Stromal cell of bone marrow (primary cell): ENCODE measurements at regions not wholly inside any gene's neighbourhood (a gene's known extent, or its start where the extent isn't known, plus 50 kb on each side); places are given as distances from the start of the nearest gene placed in this dataset.
"Not testable (repeated sequence)": the region's sequence is repeated elsewhere in the genome, so short reads cannot be mapped to it uniquely, and the experiment has no call there.

Experiments
- DNase-seq: peaks from one replicate; pipeline ENCODE4 v3.0.0-alpha.2; 2012; ENCODE audit warnings: low read depth

DNA sequence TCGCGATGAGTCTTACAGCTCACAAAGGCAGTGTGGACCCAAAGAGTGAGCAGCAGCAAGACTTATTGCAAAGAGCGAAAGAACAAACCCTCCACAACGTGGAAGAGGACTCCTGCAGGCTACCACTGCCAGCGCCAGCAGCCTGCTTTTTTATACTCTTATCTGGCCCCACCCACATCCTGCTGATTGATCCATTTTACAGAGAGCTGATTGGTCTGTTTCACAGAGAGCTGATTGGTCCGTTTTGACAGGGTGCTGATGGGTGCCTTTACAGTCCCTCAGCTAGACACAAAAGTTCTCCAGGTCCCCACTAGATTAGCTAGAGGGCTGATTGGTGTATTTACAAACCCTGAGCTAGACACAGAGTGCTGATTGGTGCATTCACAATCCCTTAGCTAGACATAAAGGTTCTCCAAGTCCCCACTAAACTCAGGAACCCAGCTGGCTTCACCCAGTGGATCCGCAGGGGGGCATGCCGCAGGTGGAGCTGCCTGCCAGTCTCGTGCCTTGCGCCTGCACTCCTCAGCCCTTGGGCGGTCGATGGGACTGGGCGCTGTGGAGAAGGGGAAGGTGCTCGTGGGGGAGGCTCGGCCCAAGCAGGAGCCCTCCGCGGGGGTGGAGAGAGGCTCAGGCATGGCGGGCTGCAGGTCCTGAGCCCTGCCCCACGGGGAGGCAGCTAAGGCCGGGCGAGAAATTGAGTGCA is 75.7 kb downstream of the QDPR start:
- not testable (repeated sequence) for DNase-seq

DNA sequence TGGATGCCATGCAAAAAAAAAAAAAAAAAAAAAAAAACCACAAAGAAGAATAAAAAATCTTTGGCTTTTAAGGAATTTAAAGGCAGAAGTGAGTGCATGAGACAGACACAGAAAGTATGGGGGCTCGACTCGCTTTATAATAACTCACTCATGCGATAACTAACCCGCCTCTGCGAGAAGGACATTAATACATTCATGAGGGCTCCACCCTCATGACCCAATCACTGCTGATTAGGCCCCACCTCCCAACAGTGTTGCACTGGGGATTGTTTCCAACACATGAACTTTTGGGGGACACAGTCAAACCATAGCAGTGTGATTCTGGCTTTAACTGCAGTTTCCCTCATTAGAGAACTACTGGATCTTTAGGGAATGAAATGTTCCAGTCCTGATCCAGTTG is 78.1 kb downstream of the QDPR start:
- DNase-seq, result no peak

DNA sequence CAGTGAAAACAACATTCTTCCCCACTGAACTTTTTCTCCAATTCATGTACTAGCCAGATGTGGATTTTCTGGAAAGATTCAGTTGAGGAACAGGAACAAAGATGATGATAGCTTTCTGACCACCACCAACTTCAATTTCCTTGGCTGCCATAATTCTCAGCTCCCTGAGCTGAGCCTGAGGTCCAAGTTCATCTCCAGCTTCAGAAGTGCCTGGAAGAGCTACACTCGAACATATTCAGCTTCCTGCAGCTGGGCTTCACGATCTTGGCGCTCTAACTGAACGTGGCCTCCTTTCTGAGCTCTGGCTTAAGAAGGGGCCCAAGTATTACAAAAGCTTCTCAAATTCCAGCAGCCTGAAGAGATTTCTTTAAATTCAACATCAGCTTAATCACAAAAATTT is 83.9 kb downstream of the QDPR start:
- DNase-seq, result no peak

DNA sequence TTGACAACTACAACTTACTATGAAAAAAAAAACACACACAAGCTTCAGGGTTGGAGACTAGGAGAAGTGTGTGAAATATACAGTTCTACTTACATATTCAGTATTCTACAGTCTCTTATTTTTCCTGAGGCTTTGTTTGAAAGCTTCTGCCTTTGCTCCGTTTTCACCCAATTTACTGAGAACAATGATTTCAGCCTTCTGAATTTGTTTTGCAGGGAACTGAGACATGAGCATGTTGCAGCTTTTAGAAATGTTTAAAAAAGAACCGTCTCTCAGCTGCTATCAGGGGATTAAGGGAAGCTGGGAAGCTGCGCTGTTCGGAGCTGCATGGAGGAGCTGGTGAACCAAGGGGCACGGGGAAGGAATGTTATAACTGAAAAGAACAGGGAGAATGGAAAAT is 85.7 kb downstream of the QDPR start:
- DNase-seq, result no peak

DNA sequence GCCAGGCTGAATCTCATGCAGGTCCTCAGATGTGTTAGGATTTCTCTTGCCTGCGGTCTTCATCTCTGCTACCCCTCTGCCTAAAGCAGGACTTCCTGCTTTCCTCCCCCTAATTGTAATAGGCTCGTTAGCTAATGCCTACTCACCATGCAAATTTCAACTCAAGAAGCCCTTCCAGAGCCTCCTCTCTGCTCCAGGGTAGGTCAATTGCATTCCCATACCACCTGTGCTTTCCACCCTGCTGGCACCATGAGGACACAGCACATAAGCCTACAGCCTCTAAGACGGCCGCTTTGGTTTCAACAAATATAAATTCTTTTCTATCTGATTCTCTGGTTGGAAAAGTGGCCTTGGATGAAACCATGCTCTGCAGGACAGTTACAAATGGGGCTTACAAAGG is 93.9 kb downstream of the QDPR start:
- no peak for DNase-seq

DNA sequence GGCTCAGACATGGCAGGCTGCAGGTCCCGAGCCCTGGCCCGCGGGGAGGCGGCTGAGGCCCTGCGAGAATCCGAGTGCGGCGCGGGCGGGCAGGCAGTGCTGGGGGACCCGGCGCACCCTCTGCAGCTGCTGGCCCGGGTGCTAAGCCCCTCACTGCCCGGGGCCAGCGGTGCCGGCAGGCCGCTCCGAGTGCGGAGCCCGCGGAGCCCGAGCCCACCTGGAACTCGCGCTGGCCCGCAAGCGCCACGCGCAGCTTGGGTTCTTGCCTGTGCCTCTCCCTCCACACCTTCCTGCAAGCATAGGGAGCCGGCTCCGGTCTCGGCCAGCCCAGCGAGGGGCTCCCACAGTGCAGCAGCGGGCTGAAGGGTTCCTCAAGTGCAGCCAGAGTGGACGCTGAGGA is 97.5 kb downstream of the QDPR start:
- no peak for DNase-seq

DNA sequence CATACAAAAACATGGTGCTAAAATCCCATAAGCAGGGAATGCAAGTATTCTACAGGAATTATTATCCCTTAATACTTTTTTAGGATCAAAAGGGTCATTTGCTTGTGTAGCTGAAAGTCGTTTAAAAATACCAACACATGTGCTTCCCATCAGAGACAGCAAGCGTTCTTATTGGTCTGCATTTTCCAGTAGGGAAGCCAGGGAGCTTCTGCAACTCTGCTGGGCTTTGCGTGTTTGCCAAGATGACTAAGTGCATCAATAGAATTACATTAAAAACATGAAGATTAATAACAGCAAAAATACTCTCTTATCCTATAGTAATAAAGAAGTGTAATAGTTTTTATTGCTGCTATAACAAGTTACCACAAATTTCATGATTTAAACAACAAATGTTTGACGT is 111.2 kb downstream of the QDPR start:
- peak; percentile 9 for DNase-seq

DNA sequence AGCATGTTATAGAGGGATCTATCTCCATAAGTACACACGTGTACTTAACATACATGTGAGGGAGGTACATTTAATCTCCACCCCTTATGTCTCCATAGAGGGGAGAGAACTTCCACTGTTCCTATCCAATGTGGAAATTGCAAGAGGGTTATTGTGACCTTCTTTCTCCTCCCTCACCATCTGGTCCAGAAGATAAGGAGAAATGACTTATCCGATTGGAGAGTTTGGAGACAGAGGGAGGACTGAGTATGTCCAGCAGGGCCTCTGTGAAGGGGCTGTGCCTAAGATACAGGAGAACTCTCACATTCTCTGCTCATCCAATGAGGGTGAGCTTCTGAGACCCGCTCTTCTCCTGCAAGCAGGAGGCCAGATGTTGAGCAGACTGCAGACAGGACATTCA is 113.1 kb downstream of the QDPR start:
- no peak for DNase-seq

DNA sequence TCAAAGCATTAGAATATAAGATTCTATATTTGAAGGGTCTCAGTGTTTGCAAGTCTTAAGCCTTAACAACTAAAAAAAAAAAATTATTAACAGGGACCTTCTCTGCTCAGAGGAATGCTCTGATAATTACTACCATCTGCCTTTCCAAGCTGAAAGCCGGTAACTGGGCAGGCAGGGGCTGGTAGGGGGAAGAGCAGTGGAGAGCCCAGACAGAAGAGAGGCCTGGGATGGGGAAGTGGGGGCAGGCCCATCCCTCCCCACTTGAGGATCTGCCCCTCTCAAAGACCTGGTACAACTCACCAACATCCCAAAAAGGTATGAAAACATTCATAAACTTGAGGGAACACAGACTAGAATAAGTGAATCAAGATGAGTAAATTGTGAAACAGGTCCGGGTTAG is 113.9 kb downstream of the QDPR start:
- DNase-seq, result no peak

DNA sequence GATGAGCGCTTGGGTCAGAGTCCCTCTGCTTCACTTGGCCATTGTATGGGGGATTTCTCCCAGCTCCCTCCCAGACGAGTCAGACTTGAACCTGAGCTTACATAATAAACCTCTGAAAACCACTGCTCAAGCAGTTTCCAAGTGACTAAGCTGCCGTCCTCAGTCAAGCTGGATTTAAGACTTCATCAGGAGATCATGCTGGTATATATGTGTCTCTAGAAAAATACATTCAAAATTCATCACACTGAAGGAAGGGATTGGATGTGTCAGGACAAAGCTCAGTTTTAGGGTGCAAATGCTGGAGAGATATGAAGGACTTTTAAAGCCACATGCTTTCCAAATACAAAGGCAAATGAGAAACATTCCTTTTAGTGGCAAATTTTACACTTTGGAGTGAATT is 114.3 kb downstream of the QDPR start:
- no peak for DNase-seq

DNA sequence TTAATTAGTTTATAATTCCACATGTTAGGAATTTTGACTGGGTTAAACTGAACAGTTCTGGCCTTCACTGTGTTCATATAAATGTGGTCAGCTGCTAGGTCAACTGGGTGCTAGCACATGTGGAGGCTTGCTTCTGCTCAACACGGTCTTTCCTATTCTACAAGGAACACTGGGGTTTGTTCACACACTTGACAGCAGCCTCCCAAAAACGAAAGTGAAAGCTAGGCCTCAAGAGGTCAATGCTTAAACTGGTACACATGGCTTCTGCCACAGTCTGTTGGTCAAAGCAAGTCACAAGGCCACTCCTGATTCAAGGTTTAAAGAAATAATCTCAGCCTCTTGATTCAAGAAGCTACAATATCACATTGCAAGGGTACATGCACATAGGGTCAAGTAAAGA is 126.5 kb downstream of the QDPR start:
- no peak for DNase-seq

DNA sequence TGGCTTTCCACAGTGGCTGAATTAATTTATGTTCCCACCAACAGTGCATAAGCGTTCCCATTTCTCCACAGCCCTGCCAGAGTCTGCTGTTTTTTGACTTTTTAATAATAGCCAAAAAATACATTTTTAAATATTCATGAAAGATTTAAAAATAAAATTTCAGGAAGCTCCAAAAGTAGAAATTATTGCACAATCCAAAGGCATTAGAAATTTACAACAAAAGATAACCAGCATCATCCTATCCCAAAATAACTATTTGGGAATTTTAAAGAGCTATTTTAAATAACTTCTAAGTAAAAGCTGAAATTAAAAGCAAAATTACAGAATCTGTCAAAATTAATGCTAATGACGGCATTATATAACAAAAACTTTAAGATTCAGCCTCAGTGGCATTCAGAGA is 131.5 kb downstream of the QDPR start:
- DNase-seq, result no peak

DNA sequence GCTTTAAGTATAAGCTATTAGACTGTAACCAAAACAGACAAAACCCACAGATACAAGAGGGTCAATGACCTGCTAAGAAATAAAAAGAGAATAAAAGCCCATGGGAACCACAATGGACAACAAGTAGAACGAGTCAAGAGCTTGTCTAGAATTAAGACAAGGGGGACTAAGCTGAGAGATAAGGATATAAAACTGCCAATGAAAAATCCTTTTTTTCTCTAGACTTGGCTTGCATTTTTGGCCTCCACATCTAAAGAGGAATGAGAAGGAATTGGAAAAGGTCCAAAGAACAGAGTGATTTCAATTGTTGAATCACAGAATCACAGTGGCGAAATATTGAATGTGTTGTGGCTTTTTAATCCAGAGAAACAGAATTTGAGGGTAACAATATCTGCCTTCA is 135.7 kb downstream of the QDPR start:
- DNase-seq, result peak; percentile 34

DNA sequence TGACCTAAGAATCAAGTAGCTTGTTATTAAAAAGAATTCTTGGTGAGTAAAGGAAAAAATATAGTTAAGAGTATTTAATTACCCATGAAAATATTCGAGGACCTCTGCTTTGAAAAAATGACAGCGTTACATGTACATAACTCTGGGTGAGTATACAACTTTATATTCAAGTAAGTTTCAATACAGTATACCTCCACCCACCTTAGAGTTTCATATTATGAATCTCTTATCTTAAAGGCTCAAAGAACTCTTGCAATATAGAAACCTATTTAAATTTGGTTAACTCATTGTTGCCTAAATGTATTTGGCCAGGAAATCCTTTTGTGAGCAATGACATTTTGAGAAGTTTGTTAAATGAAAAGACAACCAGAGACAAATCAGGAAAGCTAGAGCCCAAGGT is 138.2 kb downstream of the QDPR start:
- no peak for DNase-seq

DNA sequence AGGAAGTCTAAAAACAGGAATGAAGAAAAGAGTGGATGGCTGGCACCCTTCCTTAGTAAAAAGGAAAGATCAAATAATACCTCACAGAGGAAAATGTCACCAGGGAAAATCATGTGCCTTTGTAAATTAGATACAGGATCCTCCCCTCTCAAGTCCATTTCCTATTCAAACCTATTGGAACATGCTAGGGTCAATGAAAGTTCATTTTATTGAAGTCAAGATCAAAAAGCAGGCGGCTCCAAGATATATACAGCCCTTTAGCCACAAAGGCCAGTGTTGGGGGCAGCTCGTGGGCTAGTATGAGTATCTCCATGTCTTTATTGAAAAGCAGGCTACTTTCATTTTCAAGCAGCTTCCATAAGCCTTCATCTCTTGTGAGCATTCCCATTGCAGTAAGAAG is 141.1 kb downstream of the QDPR start:
- DNase-seq, result no peak

DNA sequence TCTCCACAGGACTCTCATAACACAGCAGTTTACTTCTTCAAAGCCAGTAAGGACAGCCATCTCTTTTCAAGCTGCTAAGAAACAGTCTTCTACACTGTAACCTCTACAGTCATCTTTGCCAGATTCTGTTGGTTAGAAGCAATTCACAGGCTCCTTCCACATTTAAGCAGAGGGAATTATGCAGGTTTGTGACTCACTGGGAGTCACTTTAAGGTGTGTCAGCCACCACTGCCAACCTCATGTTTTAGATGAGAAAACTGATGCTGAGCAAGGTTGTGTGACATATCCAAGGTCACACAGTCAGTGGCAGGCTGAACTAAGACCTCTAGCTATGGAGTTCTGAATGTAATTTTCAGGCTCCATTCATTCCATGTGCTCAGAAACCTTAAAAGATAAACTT is 143.5 kb downstream of the QDPR start:
- DNase-seq, result no peak

DNA sequence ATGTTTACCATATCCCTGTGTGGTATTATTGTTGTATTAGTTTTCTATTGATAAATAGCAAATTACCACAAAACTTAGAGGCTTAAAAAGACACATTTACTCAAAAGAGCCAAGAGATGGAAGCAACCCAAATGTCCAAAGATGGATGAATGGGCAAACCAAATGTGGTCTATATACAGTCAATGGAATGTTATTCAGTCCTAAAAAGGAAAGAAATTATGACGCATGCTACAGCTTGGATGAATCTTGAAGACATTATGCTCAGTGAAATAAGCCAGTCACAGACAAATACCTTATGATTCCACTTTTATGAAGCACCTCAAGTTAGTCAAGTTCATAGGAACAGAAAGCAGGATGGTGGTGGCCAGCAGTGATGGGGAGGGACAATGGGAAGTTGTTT is 144.7 kb downstream of the QDPR start:
- DNase-seq, result no peak

DNA sequence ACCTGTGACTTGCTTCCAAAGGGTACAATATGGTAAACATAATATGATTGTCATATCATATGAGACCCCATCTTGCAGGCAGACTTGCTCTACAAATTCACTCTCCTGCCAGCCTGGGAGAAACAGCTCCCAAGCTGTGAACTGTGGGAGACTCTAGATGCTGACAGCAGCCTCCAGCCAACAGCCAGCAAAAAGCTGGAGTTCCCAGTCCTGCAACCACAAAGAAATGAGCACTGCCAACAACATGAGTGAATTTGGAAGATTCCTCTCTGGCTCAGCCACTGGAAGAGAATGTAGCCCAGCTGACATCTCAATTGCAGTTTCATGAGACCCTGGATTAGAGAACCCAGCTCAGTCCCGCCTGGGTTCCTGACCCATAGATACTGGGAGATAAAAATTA is 145.4 kb downstream of the QDPR start:
- peak; percentile 51 for DNase-seq

DNA sequence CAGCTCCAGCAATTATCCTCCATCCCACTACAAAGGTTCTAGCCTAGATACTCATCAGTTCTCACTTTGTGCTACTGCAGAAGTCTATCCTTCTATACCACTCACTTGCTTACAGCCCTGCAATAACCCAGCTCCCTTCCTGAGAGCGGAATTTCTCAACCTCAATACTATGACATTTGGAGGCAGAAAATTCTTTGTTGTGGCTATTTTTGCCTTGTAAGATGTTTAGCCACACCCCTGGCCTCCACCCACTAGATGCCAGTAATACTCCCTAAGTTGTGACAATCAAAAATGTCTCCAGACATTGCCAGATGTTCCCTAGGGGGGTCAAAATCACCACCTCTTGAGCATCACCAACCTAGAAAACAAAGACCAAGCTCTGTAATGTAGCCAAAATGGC is 149.5 kb downstream of the QDPR start:
- no peak for DNase-seq

DNA sequence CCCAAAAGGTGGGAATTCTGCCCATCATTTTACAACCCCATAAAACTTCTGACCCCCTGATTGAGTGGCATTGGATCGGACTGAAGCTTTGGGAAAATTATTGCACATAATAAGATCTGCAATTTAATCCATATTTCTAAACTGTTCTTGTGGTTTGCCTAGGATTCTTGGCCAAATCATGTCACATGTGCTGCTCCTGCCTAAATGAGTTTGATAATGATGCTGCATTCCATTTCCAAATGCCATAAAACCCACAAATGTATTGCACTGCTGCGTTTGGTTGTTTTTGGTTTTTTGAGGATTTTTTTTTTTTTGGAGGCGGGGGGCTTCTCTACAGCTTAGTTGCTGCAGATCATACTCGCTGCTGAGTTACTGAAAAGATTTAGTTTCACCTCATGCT is 153.6 kb downstream of the QDPR start:
- no peak for DNase-seq

DNA sequence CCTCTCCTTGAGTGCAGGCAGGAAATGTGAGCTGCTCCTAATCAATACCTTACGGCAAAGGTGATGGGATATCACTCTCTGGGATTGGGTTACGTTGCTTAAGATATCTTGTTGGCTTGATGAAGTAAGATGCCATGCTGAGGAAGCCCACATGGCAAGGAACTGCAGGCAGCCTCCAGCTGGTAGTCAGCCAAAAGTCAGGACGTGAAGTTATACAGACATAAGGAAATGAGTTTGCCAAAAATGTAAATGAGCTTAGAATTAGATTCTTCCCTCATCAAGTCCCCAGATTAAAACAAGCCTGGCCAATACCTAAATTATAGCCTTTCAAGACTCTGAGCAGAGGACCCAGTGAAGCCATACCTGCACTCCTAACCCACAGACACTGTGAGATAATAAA is 155.0 kb downstream of the QDPR start:
- no peak for DNase-seq

DNA sequence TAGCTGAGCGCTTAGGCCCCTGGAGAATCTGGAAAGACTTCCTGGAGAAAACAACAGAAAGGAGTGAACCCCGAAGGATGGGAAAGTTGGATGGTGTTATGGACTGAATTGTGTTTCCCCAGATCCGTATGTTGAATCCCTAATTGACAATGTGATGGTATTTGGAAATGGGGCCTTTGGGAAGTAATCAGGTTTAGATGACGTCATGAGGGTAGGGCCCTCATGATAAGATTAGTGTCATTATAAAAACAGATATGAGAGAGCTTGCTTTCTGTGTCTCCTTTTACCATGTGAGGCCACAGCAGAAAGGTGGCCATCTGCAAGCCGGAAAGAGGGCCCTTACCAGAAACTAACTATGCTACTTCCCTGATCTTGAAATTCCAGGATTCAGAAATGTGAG is 159.5 kb downstream of the QDPR start:
- DNase-seq, result no peak

DNA sequence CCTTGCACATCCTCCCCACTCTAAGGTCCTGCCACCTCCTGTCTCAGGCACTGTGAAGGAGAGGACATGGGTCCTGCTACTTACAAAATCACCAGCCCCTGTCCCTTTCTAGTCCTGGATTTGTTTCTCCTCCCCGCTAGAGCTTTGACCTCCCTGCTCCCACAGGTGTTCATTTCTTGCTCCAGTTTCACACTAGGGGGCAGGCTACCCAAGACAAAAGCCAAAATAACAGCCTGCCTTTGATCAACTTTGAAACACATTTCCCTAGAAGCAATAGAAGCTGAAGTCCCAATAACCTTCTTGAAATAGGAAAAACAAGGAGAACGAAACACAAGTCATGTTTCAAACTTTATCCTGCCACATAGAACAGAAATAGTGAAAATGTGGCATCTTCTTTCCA is 164.4 kb downstream of the QDPR start:
- no peak for DNase-seq

DNA sequence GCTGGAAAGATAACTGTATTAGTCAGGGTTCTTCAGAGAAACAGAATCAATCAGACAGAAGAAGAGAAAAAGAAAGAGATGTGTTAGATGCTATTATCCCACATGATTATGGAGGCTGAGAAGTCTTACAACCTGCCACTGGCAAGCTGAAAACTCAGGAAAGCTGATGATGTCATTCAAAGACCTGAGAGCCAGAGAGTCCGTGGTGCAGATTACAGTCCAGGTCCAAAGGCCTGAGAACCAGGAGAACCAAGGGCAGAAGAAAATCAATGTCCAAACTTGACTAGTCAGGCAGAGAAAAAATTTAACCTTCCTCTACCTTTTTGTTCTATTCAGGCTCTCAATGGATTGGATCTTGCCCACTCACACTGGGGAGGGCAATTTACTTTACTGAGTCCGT is 172.5 kb downstream of the QDPR start:
- no peak for DNase-seq

DNA sequence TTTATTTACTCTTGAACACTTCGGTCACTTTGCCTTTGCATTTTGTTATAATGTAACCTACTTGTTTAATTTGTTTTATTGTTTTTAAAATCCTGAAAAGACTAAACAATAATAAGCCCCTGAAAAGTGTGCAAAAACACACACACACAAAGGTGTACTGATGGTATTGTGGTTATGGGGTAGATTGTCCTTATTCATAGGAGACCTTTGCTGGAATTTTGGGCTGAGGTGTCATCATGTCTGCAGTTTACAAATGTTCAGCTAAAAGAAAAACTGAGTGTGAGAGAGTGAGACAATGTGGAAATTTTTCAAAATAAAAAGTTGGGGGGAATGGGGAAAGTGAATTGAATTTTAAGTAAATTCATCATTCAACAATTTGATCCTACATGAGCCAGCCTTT is 174.9 kb downstream of the QDPR start:
- no peak for DNase-seq
